Activated T-helper 9 cell treated with anti-CD3 and anti-CD28 coated beads, Interleukin-2, amount 50 U/mL, for 16 hours (primary cell): ENCODE measurements at regions not wholly inside any gene's neighbourhood (a gene's known extent, or its start where the extent isn't known, plus 50 kb on each side); places are given as distances from the start of the nearest gene placed in this dataset.
"Not testable (repeated sequence)": the region's sequence is repeated elsewhere in the genome, so short reads cannot be mapped to it uniquely, and the experiment has no call there.

Source experiments
- DNase-seq: peaks from one replicate; pipeline ENCODE4 v3.0.0-alpha.2; 2020; ENCODE audit warnings: low read depth

- DNase-seq: no peak
These were observed 972.8 kb downstream of the HACE1 start for GRCh38 chr6:103886951-103887350.

GRCh38 chr6:103885446-103885845 lies 974.3 kb downstream of the HACE1 start:
- no peak for DNase-seq

GRCh38 chr6:103879800-103880199 lies 979.9 kb downstream of the HACE1 start:
- no peak for DNase-seq

GRCh38 chr6:103875221-103875620 lies 984.5 kb downstream of the HACE1 start:
- DNase-seq: no peak

GRCh38 chr6:103874575-103874974 lies 985.1 kb downstream of the HACE1 start:
- no peak for DNase-seq

- DNase-seq: no peak
These were observed 987.0 kb downstream of the HACE1 start for GRCh38 chr6:103872678-103873077.

GRCh38 chr6:103872233-103872632 lies 987.5 kb downstream of the HACE1 start:
- no peak for DNase-seq

GRCh38 chr6:103870970-103871369 lies 988.7 kb downstream of the HACE1 start:
- DNase-seq: no peak

- DNase-seq: no peak
These were observed 997.4 kb downstream of the HACE1 start for GRCh38 chr6:103862297-103862696.

- no peak for DNase-seq
These were observed 1001.7 kb downstream of the HACE1 start for GRCh38 chr6:103858003-103858402.

GRCh38 chr6:103855750-103856149 lies 1004.0 kb downstream of the HACE1 start:
- DNase-seq: no peak

- DNase-seq: no peak
These were observed 1005.7 kb downstream of the HACE1 start for GRCh38 chr6:103854059-103854458.

- no peak for DNase-seq
These were observed 1021.3 kb downstream of the HACE1 start for GRCh38 chr6:103838457-103838856.

GRCh38 chr6:103826209-103826608 lies 1033.5 kb downstream of the HACE1 start:
- DNase-seq: no peak

- no peak for DNase-seq
These were observed 1039.6 kb downstream of the HACE1 start for GRCh38 chr6:103820148-103820547.

GRCh38 chr6:103819509-103819908 lies 1040.2 kb downstream of the HACE1 start:
- no peak for DNase-seq

- DNase-seq: no peak
These were observed 1046.7 kb downstream of the HACE1 start for GRCh38 chr6:103812970-103813369.

GRCh38 chr6:103801901-103802479 lies 1057.7 kb downstream of the HACE1 start:
- DNase-seq: not testable (repeated sequence)

GRCh38 chr6:103799971-103800670 lies 1059.6 kb downstream of the HACE1 start:
- DNase-seq: no peak

GRCh38 chr6:103798166-103798565 lies 1061.6 kb downstream of the HACE1 start:
- no peak for DNase-seq

- DNase-seq: no peak
These were observed 1062.0 kb downstream of the HACE1 start for GRCh38 chr6:103797738-103798137.

GRCh38 chr6:103791458-103791857 lies 1068.3 kb downstream of the HACE1 start:
- no peak for DNase-seq

GRCh38 chr6:103784117-103784516 lies 1075.6 kb downstream of the HACE1 start:
- no peak for DNase-seq

- no peak for DNase-seq
These were observed 1076.4 kb downstream of the HACE1 start for GRCh38 chr6:103783329-103783728.
